HTR-8/SVneo (cell line): ENCODE measurements at regions not wholly inside any gene's neighbourhood (a gene's known extent, or its start where the extent isn't known, plus 50 kb on each side); places are given as distances from the start of the nearest gene placed in this dataset.

Experiments used
- DNase-seq: peaks from one replicate; pipeline ENCODE4 v3.0.0; 2011; ENCODE audit warnings: low spot score, mixed read lengths; ENCODE audit not compliant: insufficient read length
- FAIRE-seq: peaks from 2 replicates; lab custom pipeline; 2011; peaks lifted over from hg19 to GRCh38; lab: Jason Lieb, UNC

DNA sequence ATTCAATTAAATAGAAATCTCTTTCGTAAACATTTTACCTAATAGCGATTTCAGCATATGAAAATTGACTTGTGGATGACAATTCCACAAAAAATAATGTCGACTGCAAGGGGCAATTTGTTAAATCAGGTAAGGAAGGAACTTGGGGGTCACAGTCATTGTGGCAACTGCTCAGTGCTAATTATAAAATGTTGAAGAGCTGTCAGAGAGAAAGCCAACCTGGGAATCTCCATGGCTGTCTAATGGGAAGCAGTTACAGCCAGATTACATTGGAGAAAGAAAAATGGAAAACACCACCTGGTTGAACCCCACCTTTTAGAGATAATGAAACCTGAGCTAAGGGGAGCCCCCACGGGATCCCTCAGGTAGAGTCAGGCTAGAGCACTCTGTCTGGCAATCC lies 373.9 kb downstream of the FOXO1 start:
- DNase-seq, result no peak
- no peak for FAIRE-seq

DNA sequence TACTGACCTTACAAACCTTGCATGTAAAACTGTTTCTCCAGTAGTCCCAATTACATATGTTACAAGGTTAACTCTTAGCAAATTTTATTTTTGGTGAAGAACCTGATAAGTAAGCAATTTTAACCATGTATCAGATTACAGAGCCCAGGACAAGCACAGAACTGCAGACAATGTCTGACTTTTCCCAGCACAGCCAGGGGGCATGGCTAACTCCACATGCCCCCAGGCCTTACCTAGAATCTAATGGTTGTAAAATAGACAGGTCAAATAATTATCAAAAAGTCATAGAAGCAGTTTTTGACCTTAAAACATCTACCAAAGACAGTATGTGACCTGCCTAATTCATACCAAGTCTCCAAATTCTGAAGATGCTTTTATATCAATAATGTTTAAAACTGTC lies 364.1 kb downstream of the FOXO1 start:
- FAIRE-seq (no peak), DNase-seq (no peak)

DNA sequence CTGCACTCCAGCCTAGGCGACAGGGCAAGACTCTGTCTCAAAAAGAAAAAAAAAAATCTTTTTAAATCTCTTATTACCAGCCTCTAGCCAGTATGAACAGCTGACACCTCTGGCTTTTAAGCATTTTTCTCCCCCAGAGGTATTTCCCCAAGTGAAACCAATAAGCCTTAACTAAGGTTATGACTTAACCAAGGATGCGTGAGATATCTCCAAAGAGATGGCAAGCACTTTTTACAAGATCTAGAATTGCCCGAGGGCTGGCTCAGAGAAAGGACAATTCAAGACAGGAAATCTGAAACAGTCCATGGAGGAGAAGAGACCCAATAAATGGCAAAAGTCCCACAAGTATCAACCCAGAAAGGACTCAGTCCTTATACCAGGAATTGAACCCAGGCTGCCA lies 362.1 kb downstream of the FOXO1 start:
- DNase-seq, result no peak
- FAIRE-seq, result no peak

DNA sequence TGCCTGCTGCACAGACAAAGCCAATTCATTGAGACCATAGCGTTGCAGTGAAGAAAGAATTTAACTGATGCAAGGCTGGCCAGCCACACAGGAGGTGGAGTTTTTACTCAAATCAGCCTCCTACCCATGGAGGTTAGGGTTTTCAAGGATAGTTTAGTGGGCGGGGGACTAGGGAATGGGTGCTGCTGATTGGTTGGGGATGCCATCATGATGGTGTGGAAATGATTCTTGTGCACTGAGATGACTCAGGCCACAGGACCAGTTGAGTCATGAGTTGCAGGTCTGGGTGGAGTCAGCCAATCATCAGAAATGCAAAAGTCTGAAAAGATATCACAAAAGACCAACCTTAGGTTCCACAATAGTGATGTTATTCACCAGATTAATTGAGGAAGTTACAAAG lies 359.6 kb downstream of the FOXO1 start:
- FAIRE-seq, result no peak
- no peak for DNase-seq

DNA sequence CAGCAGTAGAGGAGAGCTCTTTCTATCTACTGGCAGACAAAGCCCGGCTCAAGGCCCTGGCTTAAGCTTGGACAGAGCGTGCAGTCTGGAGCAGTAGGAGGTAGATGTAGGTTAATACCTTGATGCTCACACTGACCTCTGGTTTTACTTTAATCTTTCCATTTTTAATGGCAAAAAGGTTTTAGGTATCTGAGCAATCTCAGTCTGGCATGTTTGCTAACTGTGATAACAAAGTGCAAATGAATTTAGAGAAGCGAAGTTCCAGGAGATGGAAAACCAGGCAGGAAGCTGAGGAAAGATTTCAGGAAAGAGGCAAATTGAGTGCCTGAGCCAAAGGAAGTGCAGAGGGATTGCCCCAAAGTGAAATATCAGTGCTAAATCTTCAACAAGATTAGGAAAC lies 356.6 kb downstream of the FOXO1 start:
- DNase-seq (no peak), FAIRE-seq (no peak)

DNA sequence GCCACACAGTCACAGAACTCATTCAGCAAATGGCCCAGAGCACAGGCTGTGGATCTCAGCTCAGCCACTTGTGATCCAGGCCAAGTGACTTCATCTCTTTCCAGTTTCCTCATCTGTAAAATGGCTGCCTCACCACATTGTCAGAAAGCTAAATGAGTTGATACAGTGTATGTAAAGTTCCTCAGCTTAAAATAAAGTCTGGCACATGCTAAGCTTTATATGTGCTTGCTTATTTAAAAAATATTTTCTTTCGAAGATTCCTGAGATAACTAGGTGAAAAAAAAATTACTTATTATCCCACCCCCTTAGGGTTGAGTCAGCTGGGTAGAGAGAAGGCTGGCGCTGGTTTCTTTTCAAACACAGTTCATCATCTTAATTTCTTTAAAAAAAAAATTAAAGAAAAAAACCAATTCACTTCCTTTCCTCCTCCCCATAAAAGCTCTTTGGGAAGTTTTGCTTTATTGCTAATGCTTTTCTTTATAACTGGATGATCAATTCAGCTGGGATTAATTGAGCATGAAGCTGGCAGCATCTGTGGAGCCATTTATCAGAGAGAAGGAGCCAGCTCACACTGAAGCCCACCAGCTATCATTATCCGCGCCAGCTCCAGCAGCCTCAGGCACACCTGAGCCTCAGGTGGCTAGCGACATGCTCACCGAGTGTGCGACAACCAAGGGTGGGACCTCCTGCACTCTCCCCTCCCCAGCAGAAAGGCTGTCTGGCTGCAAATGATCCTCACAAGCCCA lies 354.9 kb downstream of the FOXO1 start:
- no peak for FAIRE-seq
- no peak for DNase-seq

DNA sequence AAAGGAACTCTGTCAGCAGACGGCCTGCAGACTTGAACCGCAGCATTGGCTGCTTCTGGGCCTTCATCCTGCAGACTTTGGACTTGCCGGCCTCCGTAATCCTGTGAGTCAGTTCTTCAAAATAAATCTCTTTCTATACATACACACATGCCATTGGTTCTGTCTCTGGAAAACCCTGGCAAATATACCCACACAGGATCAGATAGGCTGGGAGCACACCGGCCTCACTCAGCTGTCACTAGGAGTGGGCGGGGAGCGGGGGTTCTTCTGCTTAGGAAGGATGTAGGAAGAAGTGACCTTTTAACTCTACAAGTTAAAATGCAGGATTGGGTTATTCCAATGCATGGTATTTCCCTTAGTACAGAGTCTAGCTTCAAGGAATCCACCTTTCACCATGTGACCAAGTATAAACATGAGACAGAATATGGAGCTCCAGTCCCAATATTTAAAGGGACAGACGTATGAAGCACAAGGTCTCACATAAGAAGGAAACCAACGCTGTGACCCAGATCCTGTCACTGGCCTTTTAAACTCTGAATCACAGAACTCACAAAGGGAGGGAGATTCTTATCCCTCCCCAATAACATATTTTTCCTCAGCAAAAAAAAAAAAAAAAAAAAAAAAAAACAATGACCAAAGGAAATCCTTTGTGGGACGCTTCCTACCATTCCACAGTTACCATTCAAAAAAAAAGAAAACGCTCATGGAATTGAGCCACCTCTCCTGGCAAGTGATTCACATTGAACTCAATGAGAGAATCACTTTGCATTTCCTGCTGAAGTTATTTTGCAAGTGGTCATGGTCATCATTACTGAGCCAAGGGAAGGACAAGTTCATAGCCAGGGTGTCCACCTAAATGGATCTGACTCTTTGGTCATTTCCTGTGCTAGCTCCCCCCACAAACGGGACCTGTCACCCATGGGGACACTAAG lies 352.9 kb downstream of the FOXO1 start:
- no peak for FAIRE-seq

DNA sequence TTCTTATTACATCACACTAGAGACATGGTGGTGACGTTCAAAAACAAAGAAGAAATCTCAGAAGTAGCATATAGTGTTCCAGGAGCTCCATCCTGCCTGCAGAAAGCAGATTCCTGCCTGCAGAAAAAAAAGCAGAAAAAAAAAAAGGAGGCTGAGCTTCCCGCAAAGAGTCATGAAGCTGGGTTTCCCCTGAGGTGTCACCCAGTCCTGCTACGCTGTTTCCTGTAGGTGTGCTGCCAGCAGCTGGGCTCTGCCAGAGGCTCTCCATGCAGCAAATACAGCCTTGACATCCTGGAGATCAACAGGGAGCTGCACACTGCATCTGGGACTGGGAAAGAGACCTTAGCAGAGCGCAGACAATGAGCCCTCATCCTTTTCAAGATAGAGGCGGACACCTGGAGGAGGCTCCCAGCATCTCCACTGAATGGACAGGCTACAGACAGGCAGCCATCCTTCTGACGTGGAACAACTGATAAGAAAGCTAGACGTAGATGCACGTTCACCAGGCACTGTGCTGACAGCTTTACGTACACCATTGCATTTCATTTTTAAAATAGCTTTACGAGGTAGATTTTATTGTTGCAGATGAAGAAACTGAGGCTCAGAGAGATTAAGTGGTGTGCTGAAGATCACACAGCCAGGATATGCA lies 350.9 kb downstream of the FOXO1 start:
- no peak for FAIRE-seq
- DNase-seq, result no peak

More for the DNA sequence above, 352.9 kb downstream of the FOXO1 start:
- no peak for DNase-seq

DNA sequence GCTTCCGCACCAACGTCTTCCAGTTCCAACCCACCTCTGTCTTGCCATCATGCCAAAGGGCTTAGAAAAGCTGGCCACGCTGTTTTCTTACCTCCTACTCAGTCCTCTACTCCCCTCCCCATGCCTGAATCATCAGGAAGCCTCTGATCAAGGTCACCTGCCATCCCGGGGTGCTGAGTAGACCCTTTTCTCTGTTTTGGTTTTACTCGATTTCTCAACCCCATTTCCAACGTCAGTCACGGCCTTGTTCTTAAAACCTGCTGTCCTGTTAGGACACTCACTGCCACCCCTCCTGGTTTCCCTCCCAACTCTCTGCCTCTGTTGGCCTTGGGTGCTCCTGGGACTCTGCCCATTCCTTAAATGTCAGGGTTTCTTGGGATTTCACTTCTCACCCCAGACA lies 350.1 kb downstream of the FOXO1 start:
- DNase-seq (no peak), FAIRE-seq (no peak)

DNA sequence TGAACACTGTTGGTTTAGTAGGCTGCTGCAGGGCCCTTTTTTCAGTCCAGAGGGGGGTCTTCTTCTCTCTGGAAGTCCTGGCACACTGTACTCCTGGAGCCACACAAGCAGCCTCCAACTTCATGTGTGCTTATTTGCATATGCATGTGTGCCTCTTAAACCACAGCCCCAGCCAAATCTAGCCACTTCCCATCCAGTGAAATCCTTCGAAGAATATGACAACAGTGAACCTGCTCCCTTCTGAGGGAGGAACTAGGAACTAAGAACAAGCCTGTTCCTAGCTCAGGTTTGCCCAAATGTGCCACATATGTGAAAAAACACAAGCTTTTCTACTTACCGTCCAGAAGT lies 348.5 kb downstream of the FOXO1 start:
- FAIRE-seq (no peak), DNase-seq (no peak)

DNA sequence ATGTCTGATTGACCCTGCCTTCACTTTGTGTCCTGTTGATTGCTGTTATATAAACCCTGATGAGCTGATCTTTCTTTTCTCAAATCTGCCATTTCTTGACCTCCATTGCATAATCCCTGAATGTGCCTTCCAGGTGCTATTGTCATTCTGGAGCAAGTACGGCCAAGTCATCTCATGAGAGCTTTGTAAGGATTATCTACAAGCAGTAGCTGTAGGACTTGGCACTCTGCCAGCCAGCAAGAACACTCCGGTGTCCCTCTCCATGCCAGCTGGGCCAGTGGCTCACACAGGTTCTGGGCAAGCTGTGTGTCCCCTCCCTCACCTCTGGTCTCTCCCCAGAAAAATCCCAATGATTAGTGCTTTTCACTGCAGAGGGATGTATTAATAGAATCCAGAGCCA lies 348.1 kb downstream of the FOXO1 start:
- FAIRE-seq (no peak), DNase-seq (no peak)

DNA sequence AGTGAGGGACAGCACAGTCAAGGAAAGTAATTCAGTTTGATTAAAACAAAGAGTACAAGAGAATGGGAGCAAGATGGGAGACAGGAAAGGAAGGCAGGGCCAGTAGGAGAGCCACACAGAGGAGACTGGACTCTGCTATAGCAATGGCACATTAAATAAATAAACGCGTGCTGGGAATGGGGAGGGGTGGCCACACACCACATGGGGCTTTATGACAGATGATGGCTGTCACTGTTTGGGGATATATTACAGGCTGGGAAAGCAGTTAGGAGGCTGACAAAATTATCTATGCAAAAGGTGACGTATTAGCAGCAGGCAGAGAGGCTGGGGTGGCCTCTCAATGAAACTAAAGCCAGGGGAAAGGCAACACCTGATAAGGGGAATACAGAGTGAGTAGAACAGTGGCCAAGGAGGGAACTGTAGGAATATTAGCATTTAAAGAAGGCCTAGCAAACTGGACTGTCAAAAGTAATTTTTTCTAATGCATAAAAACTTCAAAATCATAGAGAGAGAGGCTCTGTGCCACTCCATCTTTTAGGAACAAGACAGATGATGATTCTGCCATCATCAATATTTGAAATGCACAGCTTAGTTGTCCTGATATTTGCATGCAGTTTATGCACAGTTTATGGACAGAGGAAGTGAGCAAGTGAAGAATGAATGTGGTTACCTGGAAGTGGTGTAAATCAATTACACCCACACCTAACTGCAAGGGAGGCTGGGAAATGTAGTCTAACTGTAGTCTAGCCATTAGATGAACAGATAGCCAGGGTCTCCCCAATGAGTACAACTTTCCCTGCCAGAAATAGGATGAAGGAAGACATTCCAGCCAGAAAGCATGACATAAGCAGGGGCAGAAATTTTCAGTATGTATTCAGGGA lies 346.5 kb downstream of the FOXO1 start:
- no peak for DNase-seq
- FAIRE-seq, result no peak

DNA sequence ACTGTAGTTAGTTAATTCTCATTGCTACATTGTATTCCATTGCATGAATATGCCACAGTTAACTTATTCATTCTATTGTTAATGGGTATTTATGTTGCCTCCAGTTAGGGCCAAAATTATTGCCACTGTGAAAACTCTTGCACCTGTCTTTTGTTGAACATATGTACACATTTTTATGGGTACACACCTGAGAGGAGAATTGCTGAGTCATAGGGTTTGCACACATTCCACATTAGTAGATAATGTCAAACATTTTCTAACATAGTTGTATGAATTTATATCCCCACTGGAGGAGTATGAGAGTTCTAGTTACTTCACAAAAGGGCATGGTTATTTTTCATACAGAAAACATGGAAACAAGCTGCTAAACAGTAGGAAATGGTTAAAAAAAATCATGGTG lies 338.4 kb downstream of the FOXO1 start:
- FAIRE-seq (no peak), DNase-seq (no peak)

DNA sequence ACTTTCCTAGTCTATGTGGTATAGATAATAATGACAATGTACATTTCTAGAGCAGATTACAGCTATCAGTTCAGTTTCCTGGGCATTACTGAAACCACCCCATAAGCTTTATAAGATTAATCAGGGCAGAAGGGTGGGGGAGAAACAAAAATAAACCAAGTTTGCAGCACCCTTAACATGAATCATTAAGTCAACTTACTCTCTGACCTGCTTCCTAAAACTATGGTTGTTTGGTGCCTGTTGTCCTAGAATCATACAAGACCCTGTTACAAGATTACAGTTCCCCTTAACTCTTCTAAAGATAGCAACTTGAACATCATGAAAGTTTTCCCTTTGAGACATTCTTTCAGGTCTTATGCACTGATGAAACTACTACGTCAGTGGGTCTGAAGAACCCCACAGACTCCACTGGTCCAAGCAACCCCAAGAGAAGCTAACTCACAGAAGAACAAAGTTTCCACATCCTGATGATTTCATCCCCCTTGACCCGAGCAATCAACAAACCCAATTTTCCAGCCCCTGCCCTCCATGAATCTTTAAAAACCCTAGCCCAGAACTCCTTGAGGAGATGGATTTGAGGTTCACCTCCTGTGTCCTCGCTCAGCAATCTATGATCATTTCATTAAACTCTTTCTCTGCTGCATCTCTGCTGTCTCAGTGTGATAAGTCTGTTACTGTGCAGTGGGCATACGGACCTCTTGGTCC lies 336.5 kb downstream of the FOXO1 start:
- FAIRE-seq (no peak), DNase-seq (no peak)

DNA sequence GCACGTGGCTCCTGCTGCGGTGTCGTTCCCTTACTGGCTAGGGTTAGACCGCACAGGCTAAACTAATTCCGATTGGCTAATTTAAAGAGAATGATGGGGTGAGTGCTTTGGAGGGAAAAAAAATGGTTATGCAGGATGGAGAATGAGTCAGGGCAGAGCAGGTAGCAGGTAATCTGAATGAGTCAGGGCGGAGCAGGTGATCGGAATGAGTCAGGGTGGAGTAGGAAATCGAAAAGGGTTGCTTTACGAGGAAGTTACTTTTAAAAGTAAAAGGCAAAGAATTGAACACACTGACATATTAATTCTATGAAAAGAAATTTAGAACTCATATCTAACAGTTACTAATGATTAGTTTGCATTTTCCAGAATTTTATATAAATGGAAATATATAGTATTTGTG lies 335.5 kb downstream of the FOXO1 start:
- FAIRE-seq (no peak), DNase-seq (no peak)

DNA sequence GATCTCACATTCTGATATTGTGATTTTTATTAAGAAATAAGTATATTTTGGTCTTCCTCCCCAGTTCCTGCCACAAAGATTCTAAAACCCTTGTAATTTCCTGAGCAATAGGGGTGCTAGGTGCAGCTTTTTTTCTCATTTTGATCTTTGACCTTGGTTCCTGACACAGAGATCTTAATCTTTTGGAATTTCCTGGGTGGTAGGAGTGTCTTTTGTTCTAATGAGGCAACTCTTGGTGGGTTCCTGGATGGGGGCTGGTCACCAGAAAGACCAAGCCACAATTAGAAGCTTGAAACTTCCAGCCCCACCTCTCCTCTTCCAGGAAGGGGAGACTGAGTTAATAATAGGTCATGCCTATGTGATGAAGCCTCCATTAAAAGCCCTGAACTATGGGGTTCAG lies 334.6 kb downstream of the FOXO1 start:
- DNase-seq (no peak), FAIRE-seq (no peak)

DNA sequence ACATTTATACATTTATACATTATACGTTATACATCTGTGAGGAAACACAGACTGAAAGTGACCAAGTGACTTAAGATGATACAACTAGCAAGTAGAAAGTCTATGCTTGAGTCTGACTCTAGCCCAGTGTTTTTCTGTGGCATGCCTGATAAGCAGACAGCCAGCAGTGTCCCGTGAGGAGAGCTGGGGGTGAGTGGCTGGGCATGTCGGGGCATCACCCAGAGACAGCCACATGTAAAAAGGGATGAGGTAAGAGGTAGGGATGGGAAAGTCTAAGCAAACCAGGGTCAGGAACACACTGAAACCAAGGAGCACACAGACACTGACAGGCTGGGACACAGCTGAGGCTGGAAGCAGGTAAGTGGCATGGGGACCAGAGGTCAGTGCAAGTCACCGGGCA lies 333.2 kb downstream of the FOXO1 start:
- DNase-seq (no peak), FAIRE-seq (no peak)

DNA sequence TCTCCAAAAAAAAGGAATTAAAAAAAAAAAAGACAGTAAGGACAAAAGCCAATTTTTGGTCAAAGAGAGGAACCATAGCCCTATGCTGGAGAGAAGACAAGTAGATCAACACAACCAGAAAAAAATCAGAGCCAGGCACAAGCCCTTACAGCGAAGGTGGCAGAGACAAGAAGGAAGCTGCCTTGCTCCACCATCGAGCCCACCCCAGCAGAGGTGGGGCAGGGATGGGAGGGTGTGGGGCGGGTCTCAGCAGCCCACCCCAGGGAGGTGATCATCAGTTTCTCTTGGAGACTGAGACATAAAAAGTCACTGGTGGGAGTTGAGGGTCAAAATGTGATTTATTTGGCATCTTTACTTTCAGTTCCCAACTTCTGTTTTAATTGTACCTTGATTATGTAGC lies 332.4 kb downstream of the FOXO1 start:
- FAIRE-seq (no peak), DNase-seq (no peak)

DNA sequence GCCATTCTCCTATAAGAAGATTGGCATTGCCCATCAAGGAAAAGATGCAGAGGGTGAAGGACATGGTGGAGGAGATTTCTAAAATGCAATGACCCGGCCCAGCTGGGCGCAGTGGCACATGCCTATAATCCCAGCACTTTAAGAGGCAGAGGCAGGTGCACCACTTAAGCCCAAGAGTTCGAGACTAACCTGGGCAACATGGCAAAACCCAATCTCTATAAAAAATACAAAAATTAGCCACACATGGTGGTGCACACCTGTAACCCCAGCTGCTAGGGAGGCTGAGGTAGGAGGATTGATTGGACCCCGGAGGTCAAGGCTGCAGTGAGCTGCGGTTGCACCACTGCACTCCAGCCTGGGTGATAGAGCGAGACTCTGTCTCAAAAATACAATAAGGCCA lies 331.8 kb downstream of the FOXO1 start:
- no peak for DNase-seq

More for the DNA sequence above, 331.8 kb downstream of the FOXO1 start:
- no peak for FAIRE-seq
